BJ (cell line): ENCODE measurements at regions not wholly inside any gene's neighbourhood (a gene's known extent, or its start where the extent isn't known, plus 50 kb on each side); places are given as distances from the start of the nearest gene placed in this dataset.

Experiments
- CTCF ChIA-PET: fragments of 350-600 bp; formaldehyde crosslinking; extraction: SDS; loops from one replicate; lab custom pipeline; 2021; ENCODE audit warnings: antibody characterized with exemption, inconsistent platforms; lab: Yijun Ruan, JAX
- POLR2A ChIA-PET: fragments of 300-600 bp; sonication (Branson Sonifier 250); formaldehyde crosslinking; extraction: SDS; loops from one replicate; lab custom pipeline; 2021; ENCODE audit warnings: antibody characterized with exemption; lab: Charles Lee
- DNase-seq: peaks from one replicate; pipeline ENCODE4 v3.0.0-alpha.2; 2011; ENCODE audit warnings: low read depth
- H3K27me3 ChIP-seq: 2 replicates; pipeline ENCODE4 v1.6.0; 2011; ENCODE audit warnings: low read length; ENCODE audit not compliant: control insufficient read depth, insufficient read depth
- H3K36me3 ChIP-seq: 2 replicates; pipeline ENCODE4 v1.5.1; 2011; ENCODE audit warnings: low read length; ENCODE audit not compliant: control insufficient read depth, insufficient read depth
- H3K4me3 ChIP-seq: 2 replicates; pipeline ENCODE4 v1.5.1; 2011; ENCODE audit warnings: low read depth, mild to moderate bottlenecking, control low read depth, low read length
- CTCF ChIP-seq: IDR thresholded peaks from 2 replicates; pipeline ENCODE4 v1.5.1; 2011; ENCODE audit warnings: low read depth, mild to moderate bottlenecking, control low read depth, inconsistent platforms, low read length, moderate library complexity; ENCODE audit not compliant: insufficient read depth

- Histone ChIP-seq H3K4me3 (no peak overlapping the region), H3K36me3 (no peaks in the 10 kb centered on the region), H3K27me3 (no peaks in the 10 kb centered on the region)
- no peak for TF ChIP-seq CTCF
- DNase-seq: no peak
- CTCF ChIA-PET: interaction anchor here (0.6 kb wide), 1 partner anchor 1173 kb away, joined by 3 read pairs; no protein-coding TSS in a partner anchor
- POLR2A ChIA-PET: no interaction called here
These were observed 197.7 kb downstream of the AASDHPPT start for GRCh38 chr11:106275151-106275550.

- DNase-seq: no peak
These were observed 198.7 kb downstream of the AASDHPPT start for GRCh38 chr11:106276126-106276525.

GRCh38 chr11:106276859-106277436, 199.5 kb downstream of the AASDHPPT start:
- H3K4me3 ChIP-seq: no peak overlapping the region
- no peaks in the 10 kb centered on the region for H3K36me3 ChIP-seq
- DNase-seq: no peak
- H3K27me3 ChIP-seq: no peaks in the 10 kb centered on the region
- CTCF ChIA-PET: interaction anchor here (0.7 to 1.4 kb wide), 5 partner anchors 31 to 760 kb away, joined by 3 to 5 read pairs (median 3); no protein-coding TSS in a partner anchor
- TF ChIP-seq CTCF: peak; percentile 35; the same call in 1 of the 2 replicates
- POLR2A ChIA-PET: interaction anchor here (0.6 kb wide), 1 partner anchor 9 kb away, joined by 4 read pairs; no protein-coding TSS in a partner anchor

More at GRCh38 chr11:106276126-106276525, 198.7 kb downstream of the AASDHPPT start:
- ChIA-PET CTCF (interaction anchor here (1.4 kb wide), 1 partner anchor 309 kb away, joined by 5 read pairs; no protein-coding TSS in a partner anchor), POLR2A (no interaction called here)
- H3K36me3 ChIP-seq: no peaks in the 10 kb centered on the region
- no peaks in the 10 kb centered on the region for H3K27me3 ChIP-seq
- H3K4me3 ChIP-seq: no peak overlapping the region
- no peak for TF ChIP-seq CTCF

GRCh38 chr11:106277484-106277883, 200.0 kb downstream of the AASDHPPT start:
- ChIA-PET CTCF (interaction anchor here (0.6 to 1.4 kb wide), 7 partner anchors 32 to 760 kb away, joined by 3 to 5 read pairs (median 3); no protein-coding TSS in a partner anchor), POLR2A (interaction anchor here (0.6 kb wide), 1 partner anchor 9 kb away, joined by 4 read pairs; no protein-coding TSS in a partner anchor)
- DNase-seq: no peak
- TF ChIP-seq CTCF: no peak
- no peaks in the 10 kb centered on the region for H3K36me3 ChIP-seq
- no peaks in the 10 kb centered on the region for H3K27me3 ChIP-seq
- no peak overlapping the region for H3K4me3 ChIP-seq

GRCh38 chr11:106278391-106278790, 200.9 kb downstream of the AASDHPPT start:
- Histone ChIP-seq H3K27me3 (no peaks in the 10 kb centered on the region), H3K4me3 (no peak overlapping the region), H3K36me3 (no peaks in the 10 kb centered on the region)
- ChIA-PET POLR2A (no interaction called here), CTCF (interaction anchor here (0.6 to 1.3 kb wide), 3 partner anchors 32 to 306 kb away, joined by 3 to 4 read pairs (median 4); no protein-coding TSS in a partner anchor)
- DNase-seq: no peak
- TF ChIP-seq CTCF: no peak
